DMS 273 treated with DMSO at 0.1 percent for 48 hours (cell line): ENCODE measurements at regions not wholly inside any gene's neighbourhood (a gene's known extent, or its start where the extent isn't known, plus 50 kb on each side); places are given as distances from the start of the nearest gene placed in this dataset.

Experiments
- DNase-seq: peaks from one replicate; lab custom pipeline; 2025; lab: John Stamatoyannopoulos, UW

GRCh38 chr9:4435197-4435596, 55.1 kb upstream of the SLC1A1 start:
- DNase-seq: no peak

- no peak for DNase-seq
Measured at GRCh38 chr9:4433379-4433778, 56.9 kb upstream of the SLC1A1 start.

- DNase-seq: no peak
Measured at GRCh38 chr9:4430432-4431261, 59.6 kb upstream of the SLC1A1 start.

- DNase-seq: no peak
Measured at GRCh38 chr9:4425319-4426045, 64.8 kb upstream of the SLC1A1 start.

GRCh38 chr9:4424891-4425290, 65.4 kb upstream of the SLC1A1 start:
- no peak for DNase-seq

- no peak for DNase-seq
Measured at GRCh38 chr9:4424038-4424437, 66.2 kb upstream of the SLC1A1 start.

GRCh38 chr9:4423207-4423610, 67.1 kb upstream of the SLC1A1 start:
- DNase-seq: no peak

GRCh38 chr9:4422495-4422894, 67.8 kb upstream of the SLC1A1 start:
- no peak for DNase-seq

GRCh38 chr9:4421847-4422246, 68.4 kb upstream of the SLC1A1 start:
- no peak for DNase-seq

GRCh38 chr9:4420351-4420750, 69.9 kb upstream of the SLC1A1 start:
- DNase-seq: no peak

GRCh38 chr9:4417578-4418325, 72.5 kb upstream of the SLC1A1 start:
- no peak for DNase-seq

- DNase-seq: no peak
Measured at GRCh38 chr9:4416467-4416866, 73.8 kb upstream of the SLC1A1 start.

GRCh38 chr9:4415281-4415680, 75.0 kb upstream of the SLC1A1 start:
- no peak for DNase-seq

GRCh38 chr9:4413856-4414255, 76.4 kb upstream of the SLC1A1 start:
- DNase-seq: no peak

GRCh38 chr9:4404156-4404555, 86.1 kb upstream of the SLC1A1 start:
- no peak for DNase-seq

- DNase-seq: no peak
Measured at GRCh38 chr9:4402501-4402900, 87.8 kb upstream of the SLC1A1 start.

GRCh38 chr9:4400731-4401130, 89.5 kb upstream of the SLC1A1 start:
- DNase-seq: no peak

GRCh38 chr9:4397917-4398316, 92.4 kb upstream of the SLC1A1 start:
- DNase-seq: no peak

- DNase-seq: no peak
Measured at GRCh38 chr9:4393806-4394523, 94.1 kb upstream of the GLIS3 start.

GRCh38 chr9:4389755-4390154, 89.9 kb upstream of the GLIS3 start:
- no peak for DNase-seq

GRCh38 chr9:4389003-4389402, 89.1 kb upstream of the GLIS3 start:
- DNase-seq: no peak

- no peak for DNase-seq
Measured at GRCh38 chr9:4386819-4387218, 87.0 kb upstream of the GLIS3 start.
